ENCODE measurements at regions not wholly inside any gene's neighbourhood (a gene's known extent, or its start where the extent isn't known, plus 50 kb on each side); places are given as distances from the start of the nearest gene placed in this dataset.

- ChIA-PET CTCF (no interaction called here), POLR2A (ENCODE audit: low non-redundant PET) (no interaction called here)
Observed at GRCh38 chr3:4043867-4044575, 244.8 kb downstream of the LRRN1 start.

GRCh38 chr3:4044619-4045018 is 245.4 kb downstream of the LRRN1 start:
- Histone ChIP-seq H3K9me3 (ENCODE audit: low read depth, low read length, poor library complexity, severe bottlenecking) (peaks cover 38% of the 10 kb centered on the region), H3K4me3 (ENCODE audit: low read depth, low read length, poor library complexity, severe bottlenecking) (no peak overlapping the region), H3K4me1 (ENCODE audit: insufficient read depth, low read length, poor library complexity, severe bottlenecking) (no peaks in the 10 kb centered on the region), H3K27me3 (replicated peaks; ENCODE audit: insufficient read depth, low read depth, low read length, poor library complexity) (no peaks in the 10 kb centered on the region), H3K36me3 (ENCODE audit: insufficient read depth, low read length, poor library complexity, severe bottlenecking) (no peaks in the 10 kb centered on the region), H3K27ac (ENCODE audit: low read depth, low read length, poor library complexity, severe bottlenecking) (no peak overlapping the region)
- TF ChIP-seq EZH2 (IDR thresholded peaks at IDR 0.05; ENCODE audit: borderline replicate concordance, low read depth, low read length, poor library complexity, severe bottlenecking) (no peak), CTCF (conservative IDR thresholded peaks at IDR 0.05; ENCODE audit: low read depth, low read length) (no peak)
- BruUV-seq (replicated peaks) = no TSS peak
- intact Hi-C loops (cut with micrococcal nuclease; ENCODE audit: unreplicated experiment) = no loop called here
- CTCF ChIA-PET = no interaction called here
- no peak for DNase-seq (ENCODE audit: low spot score)
- POLR2A ChIA-PET (ENCODE audit: low non-redundant PET) = no interaction called here

More at GRCh38 chr3:4043867-4044575, 244.8 kb downstream of the LRRN1 start:
- Histone ChIP-seq H3K27me3 (replicated peaks; ENCODE audit: insufficient read depth, low read depth, low read length, poor library complexity) (no peaks in the 10 kb centered on the region), H3K27ac (ENCODE audit: low read depth, low read length, poor library complexity, severe bottlenecking) (no peak overlapping the region), H3K4me1 (ENCODE audit: insufficient read depth, low read length, poor library complexity, severe bottlenecking) (no peaks in the 10 kb centered on the region), H3K9me3 (ENCODE audit: low read depth, low read length, poor library complexity, severe bottlenecking) (peaks cover 33% of the 10 kb centered on the region), H3K4me3 (ENCODE audit: low read depth, low read length, poor library complexity, severe bottlenecking) (no peak overlapping the region), H3K36me3 (ENCODE audit: insufficient read depth, low read length, poor library complexity, severe bottlenecking) (no peaks in the 10 kb centered on the region)
- no TSS peak for BruUV-seq (replicated peaks)
- no peak for DNase-seq (ENCODE audit: low spot score)
- intact Hi-C loops (cut with micrococcal nuclease; ENCODE audit: unreplicated experiment) = no loop called here
- TF ChIP-seq CTCF (conservative IDR thresholded peaks at IDR 0.05; ENCODE audit: low read depth, low read length) = no peak
- no peak for TF ChIP-seq EZH2 (IDR thresholded peaks at IDR 0.05; ENCODE audit: borderline replicate concordance, low read depth, low read length, poor library complexity, severe bottlenecking)

GRCh38 chr3:4045756-4046155 is 246.5 kb downstream of the LRRN1 start:
- ChIA-PET POLR2A (ENCODE audit: low non-redundant PET) (no interaction called here), CTCF (no interaction called here)
- no peak for DNase-seq (ENCODE audit: low spot score)
- Histone ChIP-seq H3K36me3 (ENCODE audit: insufficient read depth, low read length, poor library complexity, severe bottlenecking) (no peaks in the 10 kb centered on the region), H3K4me3 (ENCODE audit: low read depth, low read length, poor library complexity, severe bottlenecking) (no peak overlapping the region), H3K4me1 (ENCODE audit: insufficient read depth, low read length, poor library complexity, severe bottlenecking) (no peaks in the 10 kb centered on the region), H3K27ac (ENCODE audit: low read depth, low read length, poor library complexity, severe bottlenecking) (no peak overlapping the region), H3K9me3 (ENCODE audit: low read depth, low read length, poor library complexity, severe bottlenecking) (peaks cover 30% of the 10 kb centered on the region), H3K27me3 (replicated peaks; ENCODE audit: insufficient read depth, low read depth, low read length, poor library complexity) (no peaks in the 10 kb centered on the region)
- TF ChIP-seq EZH2 (IDR thresholded peaks at IDR 0.05; ENCODE audit: borderline replicate concordance, low read depth, low read length, poor library complexity, severe bottlenecking) = no peak
- no peak for TF ChIP-seq CTCF (conservative IDR thresholded peaks at IDR 0.05; ENCODE audit: low read depth, low read length)
- no TSS peak for BruUV-seq (replicated peaks)
- intact Hi-C loops (cut with micrococcal nuclease; ENCODE audit: unreplicated experiment) = no loop called here
